Neural cell (in vitro differentiated cells): ENCODE measurements at regions not wholly inside any gene's neighbourhood (a gene's known extent, or its start where the extent isn't known, plus 50 kb on each side); places are given as distances from the start of the nearest gene placed in this dataset.
"Not testable (repeated sequence)": the region's sequence is repeated elsewhere in the genome, so short reads cannot be mapped to it uniquely, and the experiment has no call there.

Experiments
- H2AFZ ChIP-seq: fragments of 200-600, 300-800 bp; sonication (generic), shearing (Covaris generic); 2 replicates; pipeline ENCODE4 v1.6.0; 2014; ENCODE audit warnings: low read depth, mild to moderate bottlenecking, antibody characterized with exemption, low read length, moderate library complexity
- H3F3A ChIP-seq: fragments of 200-600 bp; shearing (Covaris generic); 2 replicates; pipeline ENCODE4 v1.6.1; 2016; ENCODE audit warnings: mild to moderate bottlenecking, moderate library complexity, mixed read lengths, antibody characterized with exemption, low read length; ENCODE audit not compliant: insufficient read depth, poor library complexity, severe bottlenecking
- H3K27ac ChIP-seq: fragments of 200-600, 300-800 bp; sonication (generic), shearing (Covaris generic); 2 replicates; pipeline ENCODE4 v1.5.1; 2014; ENCODE audit warnings: mild to moderate bottlenecking, low read length, moderate library complexity
- H3K27me3 ChIP-seq: fragments of 300-800, 200-600 bp; sonication (generic), shearing (Covaris generic); 2 replicates; pipeline ENCODE4 v1.6.0; 2014; ENCODE audit warnings: mild to moderate bottlenecking, low read depth, low read length, moderate library complexity; ENCODE audit not compliant: insufficient read depth
- H3K36me3 ChIP-seq: fragments of 300-800, 200-600 bp; sonication (generic), shearing (Covaris generic); 2 replicates; pipeline ENCODE4 v1.5.1; 2014; ENCODE audit warnings: mild to moderate bottlenecking, antibody characterized with exemption, low read length, moderate library complexity; ENCODE audit not compliant: insufficient read depth
- H3K4me2 ChIP-seq: fragments of 300-800, 200-600 bp; sonication (generic), shearing (Covaris generic); 2 replicates; pipeline ENCODE4 v1.6.0; 2014; ENCODE audit warnings: mild to moderate bottlenecking, low read length
- H3K4me3 ChIP-seq: fragments of 300-800, 200-600 bp; sonication (generic), shearing (Covaris generic); 2 replicates; pipeline ENCODE4 v1.5.1; 2014; ENCODE audit warnings: mild to moderate bottlenecking, low read length, moderate library complexity
- H3K79me2 ChIP-seq: fragments of 200-600 bp; shearing (Covaris generic); replicated peaks from 2 replicates; pipeline ENCODE4 v1.6.0; 2014; ENCODE audit warnings: mild to moderate bottlenecking, low read length, moderate library complexity; ENCODE audit not compliant: insufficient read depth
- H3K9ac ChIP-seq: fragments of 300-800, 200-600 bp; sonication (generic), shearing (Covaris generic); 2 replicates; pipeline ENCODE4 v1.6.1; 2016; ENCODE audit warnings: mild to moderate bottlenecking, low read length, mixed read lengths
- H3K9me2 ChIP-seq: fragments of 200-600 bp; shearing (Covaris generic); 2 replicates; pipeline ENCODE4 v1.6.1; 2016; ENCODE audit warnings: mild to moderate bottlenecking, low read length, mixed read lengths; ENCODE audit not compliant: insufficient read depth
- H3K9me3 ChIP-seq: fragments of 200-600, 300-800 bp; sonication (generic), shearing (Covaris generic); 2 replicates; pipeline ENCODE4 v1.6.1; 2016; ENCODE audit warnings: mild to moderate bottlenecking, mixed run types, low read length, moderate library complexity, mixed read lengths
- H4K20me1 ChIP-seq: fragments of 200-600 bp; shearing (Covaris generic); 2 replicates; pipeline ENCODE4 v1.6.1; 2016; ENCODE audit warnings: mild to moderate bottlenecking, mixed run types; ENCODE audit not compliant: insufficient read depth
- CTCF ChIP-seq: fragments of 450-650 bp; IDR thresholded peaks from 2 replicates; pipeline ENCODE4 v1.5.1; 2014; ENCODE audit warnings: antibody characterized with exemption, mild to moderate bottlenecking, moderate library complexity; ENCODE audit not compliant: poor library complexity, severe bottlenecking
- EP300 ChIP-seq: fragments of 450-650 bp; conservative IDR thresholded peaks from 2 replicates; pipeline ENCODE4 v1.6.1; 2014; ENCODE audit warnings: antibody characterized with exemption, mild to moderate bottlenecking, moderate library complexity; ENCODE audit not compliant: poor library complexity, severe bottlenecking
- EZH2 ChIP-seq: fragments of 200-600, 300-800 bp; shearing (Covaris generic), sonication (generic); IDR thresholded peaks from 2 replicates; pipeline ENCODE4 v1.6.1; 2014; ENCODE audit warnings: antibody characterized with exemption, low read length, borderline replicate concordance, mild to moderate bottlenecking; ENCODE audit not compliant: insufficient read depth, poor library complexity, severe bottlenecking
- MXI1 ChIP-seq: fragments of 450-650 bp; conservative IDR thresholded peaks from 2 replicates; pipeline ENCODE4 v1.6.1; 2014; ENCODE audit warnings: antibody characterized with exemption, mild to moderate bottlenecking; ENCODE audit not compliant: poor library complexity, severe bottlenecking
- POLR2AphosphoS5 ChIP-seq: IDR thresholded peaks from 2 replicates; pipeline ENCODE4 v1.6.1; 2012
- RAD21 ChIP-seq: fragments of 450-650 bp; conservative IDR thresholded peaks from 2 replicates; pipeline ENCODE4 v1.6.1; 2014; ENCODE audit warnings: antibody characterized with exemption, mild to moderate bottlenecking, moderate library complexity
- REST ChIP-seq: IDR thresholded peaks from 2 replicates; pipeline ENCODE4 v1.6.1; 2012; ENCODE audit warnings: borderline replicate concordance
- SMC3 ChIP-seq: fragments of 450-650 bp; conservative IDR thresholded peaks from 2 replicates; pipeline ENCODE4 v1.6.1; 2014; ENCODE audit warnings: antibody characterized with exemption, mild to moderate bottlenecking, moderate library complexity; ENCODE audit not compliant: poor library complexity
- TAF1 ChIP-seq: IDR thresholded peaks from 2 replicates; pipeline ENCODE4 v1.6.1; 2012; ENCODE audit warnings: low read depth

GRCh38 chr5:174645677-174646076 is 78.7 kb upstream of the MSX2 start:
- H2AFZ ChIP-seq: no peak overlapping the region
- H3K4me2 ChIP-seq: no peak overlapping the region
- no peaks in the 10 kb centered on the region for H3K79me2 ChIP-seq
- no peak for TF ChIP-seq CTCF
- H3K9me2 ChIP-seq: no peaks in the 10 kb centered on the region
- no peaks in the 10 kb centered on the region for H3K36me3 ChIP-seq
- no peak overlapping the region for H3K27ac ChIP-seq
- H3K4me3 ChIP-seq: no peak overlapping the region
- H4K20me1 ChIP-seq: no peaks in the 10 kb centered on the region
- no peak overlapping the region for H3K9ac ChIP-seq
- no peaks in the 10 kb centered on the region for H3F3A ChIP-seq
- H3K27me3 ChIP-seq: no peaks in the 10 kb centered on the region
- peaks cover 4% of the 10 kb centered on the region for H3K9me3 ChIP-seq

- not testable (repeated sequence) for H3K4me2 ChIP-seq, H3K27me3 ChIP-seq, H3K27ac ChIP-seq, H3K9ac ChIP-seq, H3K79me2 ChIP-seq, H2AFZ ChIP-seq, H3K9me3 ChIP-seq, H3F3A ChIP-seq, H3K36me3 ChIP-seq, H3K4me3 ChIP-seq, H4K20me1 ChIP-seq, H3K9me2 ChIP-seq
Measured at GRCh38 chr5:174648618-174649017, 75.8 kb upstream of the MSX2 start.

- H3K9ac ChIP-seq: no peak overlapping the region
- H3K9me3 ChIP-seq: peaks cover 4% of the 10 kb centered on the region
- H3F3A ChIP-seq: no peaks in the 10 kb centered on the region
- H3K27me3 ChIP-seq: no peaks in the 10 kb centered on the region
- H3K27ac ChIP-seq: no peak overlapping the region
- H3K79me2 ChIP-seq: no peaks in the 10 kb centered on the region
- H4K20me1 ChIP-seq: no peaks in the 10 kb centered on the region
- H3K4me3 ChIP-seq: no peak overlapping the region
- no peaks in the 10 kb centered on the region for H3K36me3 ChIP-seq
- no peak overlapping the region for H2AFZ ChIP-seq
- no peaks in the 10 kb centered on the region for H3K9me2 ChIP-seq
- H3K4me2 ChIP-seq: no peak overlapping the region
- TF ChIP-seq POLR2AphosphoS5 (no peak), SMC3 (no peak)
Measured at GRCh38 chr5:174649391-174649790, 75.0 kb upstream of the MSX2 start.

GRCh38 chr5:174654442-174654841 is 69.9 kb upstream of the MSX2 start:
- no peaks in the 10 kb centered on the region for H4K20me1 ChIP-seq
- H3K9me3 ChIP-seq: no peaks in the 10 kb centered on the region
- H3K27me3 ChIP-seq: no peaks in the 10 kb centered on the region
- TF ChIP-seq MXI1 (no peak), REST (no peak), CTCF (no peak), POLR2AphosphoS5 (no peak), EP300 (no peak), RAD21 (no peak), EZH2 (no peak), SMC3 (no peak), TAF1 (no peak)
- no peak overlapping the region for H3K9ac ChIP-seq
- no peak overlapping the region for H2AFZ ChIP-seq
- no peak overlapping the region for H3K4me3 ChIP-seq
- H3K79me2 ChIP-seq: no peaks in the 10 kb centered on the region
- no peaks in the 10 kb centered on the region for H3K36me3 ChIP-seq
- no peaks in the 10 kb centered on the region for H3F3A ChIP-seq
- no peak overlapping the region for H3K4me2 ChIP-seq
- no peaks in the 10 kb centered on the region for H3K9me2 ChIP-seq
- no peak overlapping the region for H3K27ac ChIP-seq
